ENCODE measurements at regions not wholly inside any gene's neighbourhood (a gene's known extent, or its start where the extent isn't known, plus 50 kb on each side); places are given as distances from the start of the nearest gene placed in this dataset.

DNA sequence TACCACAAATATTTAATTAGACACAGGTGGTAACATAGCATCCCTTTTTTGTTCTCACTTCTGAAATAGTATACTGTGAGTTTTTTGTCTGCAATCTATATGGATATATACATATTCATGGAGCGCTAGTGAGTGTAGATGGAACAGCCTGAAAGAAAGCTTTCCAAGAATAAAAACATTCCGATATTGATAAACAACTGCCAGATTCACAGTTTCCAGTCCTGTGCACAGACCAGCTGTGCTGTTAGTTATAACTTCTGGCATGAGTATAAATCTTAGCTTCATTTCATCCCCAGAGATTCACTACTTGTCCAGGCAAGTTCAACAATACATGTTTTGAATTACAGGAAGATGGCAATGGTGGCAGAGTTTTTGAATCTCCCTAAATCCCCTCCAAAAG is 467.1 kb upstream of the STEAP1 start:
- TF ChIP-seq, protein P1, sequence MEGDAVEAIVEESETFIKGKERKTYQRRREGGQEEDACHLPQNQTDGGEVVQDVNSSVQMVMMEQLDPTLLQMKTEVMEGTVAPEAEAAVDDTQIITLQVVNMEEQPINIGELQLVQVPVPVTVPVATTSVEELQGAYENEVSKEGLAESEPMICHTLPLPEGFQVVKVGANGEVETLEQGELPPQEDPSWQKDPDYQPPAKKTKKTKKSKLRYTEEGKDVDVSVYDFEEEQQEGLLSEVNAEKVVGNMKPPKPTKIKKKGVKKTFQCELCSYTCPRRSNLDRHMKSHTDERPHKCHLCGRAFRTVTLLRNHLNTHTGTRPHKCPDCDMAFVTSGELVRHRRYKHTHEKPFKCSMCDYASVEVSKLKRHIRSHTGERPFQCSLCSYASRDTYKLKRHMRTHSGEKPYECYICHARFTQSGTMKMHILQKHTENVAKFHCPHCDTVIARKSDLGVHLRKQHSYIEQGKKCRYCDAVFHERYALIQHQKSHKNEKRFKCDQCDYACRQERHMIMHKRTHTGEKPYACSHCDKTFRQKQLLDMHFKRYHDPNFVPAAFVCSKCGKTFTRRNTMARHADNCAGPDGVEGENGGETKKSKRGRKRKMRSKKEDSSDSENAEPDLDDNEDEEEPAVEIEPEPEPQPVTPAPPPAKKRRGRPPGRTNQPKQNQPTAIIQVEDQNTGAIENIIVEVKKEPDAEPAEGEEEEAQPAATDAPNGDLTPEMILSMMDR (IDR thresholded peaks at IDR 0.05) = no peak
- TF ChIP-seq EP300 (IDR thresholded peaks at IDR 0.05) = no peak
